DMS53 treated with DMSO at 0.1 percent for 48 hours (cell line): ENCODE measurements at regions not wholly inside any gene's neighbourhood (a gene's known extent, or its start where the extent isn't known, plus 50 kb on each side); places are given as distances from the start of the nearest gene placed in this dataset.
"Not testable (repeated sequence)": the region's sequence is repeated elsewhere in the genome, so short reads cannot be mapped to it uniquely, and the experiment has no call there.

Source experiments
- DNase-seq: peaks from one replicate; lab custom pipeline; 2025; ENCODE audit not compliant: unreplicated experiment; lab: John Stamatoyannopoulos, UW

DNA sequence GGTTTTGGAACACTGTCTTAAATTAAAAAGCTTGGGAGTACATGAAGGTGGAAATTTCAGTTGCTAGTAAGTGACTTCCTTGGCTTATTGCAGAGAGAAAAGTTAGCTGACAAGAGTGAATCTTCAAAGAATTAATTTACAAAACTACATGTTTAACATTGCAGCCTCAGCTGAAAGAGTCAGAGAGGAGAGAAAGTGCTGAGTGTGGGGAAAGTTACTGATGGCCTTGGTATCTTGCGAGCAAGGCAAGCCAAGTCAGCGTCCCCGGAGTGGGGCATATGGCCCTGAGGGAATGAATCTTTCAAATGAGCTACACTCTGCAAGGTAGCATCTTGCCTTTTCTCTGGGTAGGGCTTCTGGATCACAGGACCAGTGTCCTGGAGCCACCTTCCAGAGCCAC lies 131.3 kb downstream of the LPIN1 start:
- DNase-seq = no peak

DNA sequence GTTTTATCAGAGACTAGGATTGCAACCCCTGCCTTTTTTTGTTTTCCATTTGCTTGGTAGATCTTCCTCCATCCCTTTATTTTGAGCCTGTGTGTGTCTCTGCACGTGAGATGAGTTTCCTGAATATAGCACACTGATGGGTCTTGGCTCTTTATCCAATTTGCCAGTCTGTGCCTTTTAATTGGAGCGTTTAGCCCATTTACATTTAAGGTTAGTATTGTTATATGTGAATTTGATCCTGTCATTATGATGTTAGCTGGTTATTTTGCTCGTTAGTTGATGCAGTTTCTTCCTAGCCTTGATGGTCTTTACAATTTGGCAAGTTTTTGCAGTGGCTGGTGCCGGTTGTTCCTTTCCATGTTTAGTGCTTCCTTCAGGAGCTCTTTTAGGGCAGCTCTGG lies 138.8 kb downstream of the LPIN1 start:
- not testable (repeated sequence) for DNase-seq

DNA sequence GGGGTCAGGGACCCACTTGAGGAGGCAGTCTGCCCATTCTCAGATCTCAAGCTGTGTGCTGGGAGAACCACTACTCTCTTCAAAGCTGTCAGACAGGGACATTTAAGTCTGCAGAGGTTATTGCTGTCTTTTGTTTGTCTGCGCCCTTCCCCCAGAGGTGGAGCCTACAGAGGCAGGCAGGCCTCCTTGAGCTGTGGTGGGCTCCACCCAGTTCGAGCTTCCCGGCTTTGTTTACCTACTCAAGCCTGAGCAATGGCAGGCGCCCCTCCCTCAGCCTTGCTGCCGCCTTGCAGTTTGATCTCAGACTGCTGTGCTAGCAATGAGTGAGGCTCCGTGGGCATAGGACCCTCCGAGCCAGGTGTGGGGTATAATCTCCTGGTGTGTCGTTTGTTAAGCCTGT lies 140.5 kb downstream of the LPIN1 start:
- not testable (repeated sequence) for DNase-seq

DNA sequence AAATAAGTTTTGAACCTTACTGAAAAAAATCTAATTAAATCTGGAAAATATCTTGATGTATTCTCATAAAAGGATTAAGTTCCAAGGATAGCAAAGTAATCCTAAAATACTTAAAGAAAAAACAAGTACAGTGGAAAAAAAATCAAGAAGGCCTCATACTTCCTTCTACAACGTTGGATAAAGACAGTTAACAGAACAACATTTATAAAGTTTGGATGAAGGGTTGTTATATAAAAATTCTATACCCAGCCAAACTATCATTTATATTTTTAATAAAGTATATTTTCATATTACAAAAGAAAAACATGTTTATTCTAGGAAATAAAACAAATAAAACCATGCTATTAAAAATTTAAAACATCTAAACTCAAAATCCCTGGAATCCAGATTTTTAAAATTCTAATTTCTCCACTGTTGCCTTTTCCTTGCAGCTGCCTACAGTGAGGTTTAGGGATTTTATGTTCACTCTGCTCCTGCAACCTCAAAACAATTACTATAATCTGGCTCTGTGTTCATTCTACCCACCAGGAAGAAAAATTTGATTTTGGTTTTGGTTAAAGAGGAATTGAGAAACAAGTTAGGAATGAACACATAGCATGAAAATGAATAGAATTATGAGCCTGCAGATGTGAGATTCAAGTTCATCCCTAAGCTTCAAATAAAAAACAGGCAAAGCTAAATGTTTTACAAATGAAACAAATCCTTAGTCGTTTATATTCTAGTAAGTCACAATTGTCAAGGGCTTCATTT lies 142.8 kb downstream of the LPIN1 start:
- DNase-seq = no peak

GRCh38 chr2:11889854-11890253 lies 143.4 kb downstream of the LPIN1 start:
- no peak for DNase-seq

DNA sequence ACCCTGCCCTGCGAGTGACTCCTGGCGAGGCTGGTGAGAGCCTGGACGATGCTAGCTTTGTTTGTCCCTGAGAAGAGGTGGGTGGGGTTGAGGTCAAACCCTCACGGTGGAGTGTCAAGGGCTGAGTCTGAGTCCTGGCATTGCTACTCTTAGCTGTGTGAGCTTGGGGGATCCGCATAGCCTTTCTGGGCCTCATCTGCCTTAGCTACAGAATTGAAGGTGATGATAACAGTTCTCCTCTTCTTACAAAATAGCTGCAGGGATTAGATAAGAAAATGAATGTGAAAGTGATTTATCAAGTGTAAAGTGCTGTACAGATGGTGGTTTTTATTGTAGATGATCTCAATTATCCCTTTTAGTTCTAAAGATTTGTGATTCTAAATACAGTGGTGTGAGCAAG lies 144.6 kb downstream of the LPIN1 start:
- no peak for DNase-seq

GRCh38 chr2:11891671-11892440 lies 145.4 kb downstream of the LPIN1 start:
- DNase-seq = no peak

DNA sequence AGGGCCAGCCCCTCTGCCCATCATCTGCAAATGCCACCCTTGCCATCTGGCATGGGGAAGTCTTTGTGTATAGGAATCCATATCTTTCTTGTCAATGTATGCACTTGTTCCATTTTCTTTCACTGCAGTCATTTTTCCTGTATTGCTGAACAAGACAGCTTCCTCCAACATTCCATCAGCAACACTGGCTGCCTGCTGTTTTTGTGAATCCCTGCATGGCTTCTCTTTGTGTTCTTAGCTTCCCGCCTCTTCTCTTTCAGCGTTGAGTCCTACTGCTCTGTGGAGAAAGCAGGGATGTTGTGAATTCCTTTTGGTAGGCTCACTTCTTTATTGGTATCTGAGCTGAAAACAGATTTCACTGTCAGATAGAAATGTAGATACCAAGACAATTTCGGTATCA lies 150.0 kb downstream of the LPIN1 start:
- no peak for DNase-seq

- no peak for DNase-seq
These were observed 152.1 kb downstream of the LPIN1 start for GRCh38 chr2:11898576-11898975.

DNA sequence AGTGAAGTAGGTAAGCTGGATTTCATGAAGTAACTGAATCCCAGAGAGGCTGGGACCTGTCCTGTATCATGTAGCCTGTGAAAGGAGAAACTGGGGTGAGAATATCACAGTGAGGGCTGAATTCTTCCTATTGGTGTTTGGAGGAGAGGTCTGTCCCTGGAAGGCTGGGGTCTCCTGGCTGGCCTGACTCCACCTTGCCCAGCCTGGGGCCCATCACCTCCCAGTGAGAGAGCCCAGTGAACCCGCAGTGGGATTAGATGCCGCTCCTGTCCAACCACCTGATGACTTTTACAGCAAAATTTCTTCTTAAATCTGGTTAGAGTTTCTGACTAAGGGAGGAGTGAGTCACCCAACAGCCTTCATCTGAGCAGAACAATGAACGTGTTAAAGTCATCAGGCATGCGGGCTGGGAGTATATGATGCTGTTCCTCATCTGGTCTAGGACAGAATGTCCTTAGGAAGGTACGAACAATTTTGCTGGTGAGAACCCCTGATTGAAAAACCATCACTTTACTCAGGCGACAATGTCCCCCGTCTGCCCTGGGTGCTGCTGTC lies 152.9 kb downstream of the LPIN1 start:
- no peak for DNase-seq

GRCh38 chr2:11900891-11901290 lies 154.5 kb downstream of the LPIN1 start:
- not testable (repeated sequence) for DNase-seq

DNA sequence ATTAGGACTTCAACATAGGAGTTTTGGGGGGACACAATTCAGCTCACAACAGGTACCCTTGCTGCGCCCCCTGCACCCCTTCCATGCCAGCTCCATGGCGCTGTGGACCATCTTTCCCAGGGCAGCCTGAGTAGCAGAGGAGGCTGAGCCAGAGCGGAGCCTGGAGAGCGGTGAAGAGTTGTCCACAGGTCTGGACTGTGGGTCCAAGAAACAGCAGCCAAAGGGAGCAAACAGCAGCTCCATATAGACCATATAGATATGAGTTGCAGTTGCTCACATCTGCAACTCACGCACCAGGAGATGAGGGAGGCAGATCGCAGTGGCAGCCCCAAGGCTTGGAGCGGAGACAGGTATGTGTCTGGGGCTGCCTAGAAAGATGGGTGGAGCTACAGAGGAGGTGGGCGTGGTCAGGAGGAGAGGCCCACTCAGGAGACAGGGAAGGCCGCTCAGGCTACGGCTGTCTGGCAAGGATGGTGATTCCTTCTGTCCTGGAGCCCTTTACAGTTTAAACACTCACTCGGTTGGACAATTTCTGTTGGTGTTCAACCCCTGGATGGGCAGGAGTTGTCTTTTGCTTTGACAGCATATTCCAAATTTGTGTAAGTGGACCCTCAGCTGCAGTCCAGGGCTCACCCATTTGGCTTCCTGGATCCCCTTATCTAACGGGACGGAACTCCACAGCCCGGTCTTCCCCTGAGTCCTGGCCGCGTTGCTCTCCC lies 155.1 kb downstream of the LPIN1 start:
- DNase-seq = no peak

- DNase-seq = no peak
These were observed 156.7 kb downstream of the LPIN1 start for GRCh38 chr2:11903085-11903606.

DNA sequence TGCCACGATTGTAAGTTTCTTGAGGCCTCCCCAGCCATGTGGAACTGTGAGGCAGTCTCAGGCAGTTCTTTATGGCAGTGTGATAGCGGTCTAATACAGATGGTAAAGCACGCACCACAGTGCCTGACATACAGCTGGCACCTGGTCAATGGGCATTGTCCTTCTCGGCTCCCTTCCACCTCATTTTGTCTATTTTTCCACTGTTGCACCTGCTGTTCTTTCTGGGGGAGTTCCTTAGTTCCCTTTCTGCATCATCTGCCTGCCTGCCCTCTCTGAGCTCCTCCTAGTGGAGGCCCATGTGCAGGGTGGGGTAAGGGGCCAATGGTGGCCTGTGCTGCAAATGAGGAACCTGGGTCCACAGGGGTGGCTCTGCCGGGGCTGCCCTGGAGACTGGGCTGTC lies 157.6 kb downstream of the LPIN1 start:
- DNase-seq = no peak

- no peak for DNase-seq
These were observed 158.5 kb downstream of the LPIN1 start for GRCh38 chr2:11904941-11905340.

DNA sequence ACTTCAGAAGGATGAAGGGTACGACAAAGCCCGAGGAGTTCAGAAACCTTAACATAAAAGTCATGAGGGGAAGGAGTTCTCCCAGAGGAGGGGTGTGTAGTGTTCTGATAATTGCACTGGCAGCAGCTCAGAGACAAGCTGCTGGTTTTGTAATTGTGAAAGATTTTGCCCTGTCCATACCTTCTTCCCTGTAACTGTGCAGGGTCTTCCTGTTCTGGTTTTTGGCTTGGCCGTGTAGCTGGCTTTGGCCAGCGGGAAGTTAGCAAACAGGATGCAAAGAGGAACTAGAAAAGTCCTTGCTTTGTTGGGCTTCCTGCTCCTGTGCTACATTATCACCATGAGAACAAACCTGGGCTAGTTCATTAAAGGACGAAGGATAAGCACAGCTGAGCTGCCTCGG lies 160.8 kb downstream of the LPIN1 start:
- no peak for DNase-seq

- DNase-seq = no peak
These were observed 164.5 kb downstream of the LPIN1 start for GRCh38 chr2:11910971-11911370.

GRCh38 chr2:11912980-11913379 lies 166.5 kb downstream of the LPIN1 start:
- no peak for DNase-seq

GRCh38 chr2:11914455-11914854 lies 168.0 kb downstream of the LPIN1 start:
- DNase-seq = no peak

DNA sequence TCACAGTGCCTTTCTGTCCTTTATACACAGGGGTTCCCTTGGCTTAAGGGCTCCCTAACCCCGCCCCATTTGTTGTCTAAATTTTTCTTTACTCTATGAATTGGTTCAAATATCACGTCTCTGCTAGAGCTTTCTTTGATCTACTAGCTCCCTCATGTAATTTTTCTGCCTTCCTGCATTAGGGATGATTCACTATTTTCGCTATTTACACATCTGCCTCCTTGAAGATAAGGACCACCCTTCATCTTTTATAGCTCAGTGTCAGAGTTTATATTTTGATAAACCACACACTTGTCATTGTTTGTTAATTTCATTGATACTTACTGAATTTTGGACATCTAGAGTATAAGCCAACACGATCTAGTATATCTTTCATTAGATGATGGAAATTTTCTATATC lies 169.2 kb downstream of the LPIN1 start:
- DNase-seq = no peak

DNA sequence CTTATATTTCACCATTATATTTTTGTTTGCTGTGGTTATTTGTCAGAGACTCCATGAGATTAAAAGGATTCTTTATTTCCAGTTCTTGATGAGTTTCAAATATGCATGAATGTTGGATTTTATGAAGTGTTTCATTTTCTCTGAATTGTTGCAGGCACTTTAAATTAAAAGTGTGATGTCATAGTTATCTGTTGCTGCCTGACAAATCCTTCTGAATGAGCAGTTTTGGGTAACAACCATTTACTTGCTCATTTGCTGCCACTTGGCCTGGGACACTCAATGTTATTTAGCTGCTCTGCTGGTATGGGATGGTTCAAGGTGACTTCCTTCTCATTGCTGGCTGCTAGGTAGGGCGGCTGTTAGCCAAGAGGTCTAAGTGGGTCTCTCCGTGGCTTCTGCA lies 173.5 kb downstream of the LPIN1 start:
- no peak for DNase-seq
